A549 (cell line): ENCODE measurements at regions not wholly inside any gene's neighbourhood (a gene's known extent, or its start where the extent isn't known, plus 50 kb on each side); places are given as distances from the start of the nearest gene placed in this dataset.

ENCODE experiments used
- ATAC-seq, 2 experiments: fragments of 200-7000 bp in 1 of 2; fragments of >200 bp in 1 of 2; cut with Nextera tagmentation in 1 of 2; cut with Tn5 transposase in 1 of 2; 3 replicates each; pipeline versions ENCODE4 v1.8.0 to v1.9.1; 2018 to 2020; ENCODE audit warnings: mild to moderate bottlenecking in 1 of 2, moderate library complexity in 1 of 2
- CTCF ChIA-PET: fragments of 300-600 bp; sonication (Branson Sonifier 250); formaldehyde crosslinking; extraction: SDS; loops from one replicate; lab custom pipeline; 2021; ENCODE audit warnings: antibody characterized with exemption, inconsistent platforms; lab: Yijun Ruan, JAX
- POLR2A ChIA-PET: fragments of 350-600 bp; formaldehyde crosslinking; extraction: SDS; loops from one replicate; lab custom pipeline; 2021; ENCODE audit warnings: antibody characterized with exemption, inconsistent platforms; lab: Yijun Ruan, JAX
- DNase-seq, 2 experiments: peaks; one replicate each; pipeline versions ENCODE4 v3.0.0 to v3.0.0-alpha.2; 2011 to 2016; ENCODE audit warnings: low read depth in 1 of 2, low spot score in 1 of 2
- FAIRE-seq: peaks from 2 replicates; lab custom pipeline; 2011; peaks lifted over from hg19 to GRCh38; lab: Jason Lieb, UNC
- H3K27ac ChIP-seq, 2 experiments: fragments of >200 bp; sonication (Bioruptor Twin); formaldehyde crosslinking; 3 replicates each; pipeline ENCODE4 v1.5.1; 2016 to 2017
- H3K4me1 ChIP-seq: fragments of >200 bp; sonication (Bioruptor Twin); formaldehyde crosslinking; 3 replicates; pipeline ENCODE4 v1.6.1; 2016
- H3K4me2 ChIP-seq: fragments of >200 bp; sonication (Bioruptor Twin); formaldehyde crosslinking; 3 replicates; pipeline ENCODE4 v1.6.1; 2016
- H3K4me3 ChIP-seq: fragments of >200 bp; sonication (Bioruptor Twin); formaldehyde crosslinking; 3 replicates; pipeline ENCODE4 v1.5.1; 2016
- H3K9me3 ChIP-seq: fragments of >200 bp; sonication (Bioruptor Twin); formaldehyde crosslinking; 3 replicates; pipeline ENCODE4 v1.6.1; 2016
- BHLHE40 ChIP-seq: IDR thresholded peaks from 2 replicates; pipeline ENCODE4 v1.6.1; 2012; ENCODE audit warnings: low read depth, low read length, inconsistent platforms
- CBX2 ChIP-seq: fragments of 200-600 bp; sonication (generic); IDR thresholded peaks from 2 replicates; pipeline ENCODE4 v1.6.1; 2016; ENCODE audit warnings: low read depth, mild to moderate bottlenecking, borderline replicate concordance
- CEBPB ChIP-seq, 2 experiments: fragments of >200 bp in 1 of 2; sonication (Bioruptor Twin) in 1 of 2; formaldehyde crosslinking in 1 of 2; IDR thresholded peaks; 2 replicates each; pipeline ENCODE4 v1.6.1; 2012 to 2016
- CHD2 ChIP-seq: fragments of 150-350 bp; IDR thresholded peaks from 2 replicates; pipeline ENCODE4 v1.6.1; 2014; ENCODE audit warnings: low read length; ENCODE audit not compliant: partially characterized antibody
- CTCF ChIP-seq: fragments of >200 bp; sonication (Bioruptor Twin); formaldehyde crosslinking; IDR thresholded peaks from 3 replicates; pipeline ENCODE4 v1.5.1; 2016
- E2F6 ChIP-seq: IDR thresholded peaks from 2 replicates; pipeline ENCODE4 v1.6.1; 2012; ENCODE audit warnings: low read depth, borderline replicate concordance
- EHF ChIP-seq: fragments of 250-450 bp; sonication (Bioruptor Pico); IDR thresholded peaks from 2 replicates; pipeline ENCODE4 v1.5.0; 2020; ENCODE audit warnings: mild to moderate bottlenecking
- ESRRA ChIP-seq: fragments of 150-350 bp; IDR thresholded peaks from 2 replicates; pipeline ENCODE4 v1.6.1; 2014; ENCODE audit warnings: mild to moderate bottlenecking, low read length, borderline replicate concordance
- FOSL2 ChIP-seq, 2 experiments: fragments of 450-650 bp in 1 of 2; fragments of >200 bp in 1 of 2; sonication (Bioruptor Twin) in 1 of 2; formaldehyde crosslinking; IDR thresholded peaks; 2 replicates each; pipeline versions ENCODE4 v1.5.0 to v1.6.1; 2016 to 2020; ENCODE audit warnings: mild to moderate bottlenecking in 1 of 2, moderate library complexity in 1 of 2
- FOXS1 ChIP-seq: fragments of 250-450 bp; sonication (Bioruptor Pico); IDR thresholded peaks from 2 replicates; pipeline ENCODE4 v1.5.0; 2020; ENCODE audit warnings: mild to moderate bottlenecking, moderate library complexity
- GATA3 ChIP-seq: IDR thresholded peaks from 2 replicates; pipeline ENCODE4 v1.6.1; 2012; ENCODE audit warnings: borderline replicate concordance
- HES2 ChIP-seq: fragments of >200 bp; sonication (Bioruptor Twin); formaldehyde crosslinking; IDR thresholded peaks from 2 replicates; pipeline ENCODE4 v1.6.1; 2016
- HEYL ChIP-seq: fragments of 250-450 bp; sonication (Bioruptor Pico); IDR thresholded peaks from 2 replicates; pipeline ENCODE4 v1.8.0; 2021; ENCODE audit warnings: mild to moderate bottlenecking, moderate library complexity
- HMGXB4 ChIP-seq: fragments of 250-450 bp; sonication (Bioruptor Pico); IDR thresholded peaks from 2 replicates; pipeline ENCODE4 v1.5.0; 2021; ENCODE audit warnings: mild to moderate bottlenecking, moderate library complexity, borderline replicate concordance
- KDM5A ChIP-seq: fragments of 200-600 bp; sonication (generic); IDR thresholded peaks from 2 replicates; pipeline ENCODE4 v1.6.1; 2016; ENCODE audit warnings: antibody characterized with exemption, mild to moderate bottlenecking
- MAFK ChIP-seq: fragments of 450-650 bp; IDR thresholded peaks from 2 replicates; pipeline ENCODE4 v1.6.1; 2014; ENCODE audit not compliant: partially characterized antibody
- MAZ ChIP-seq: fragments of 150-350 bp; IDR thresholded peaks from 2 replicates; pipeline ENCODE4 v1.6.1; 2014; ENCODE audit warnings: antibody characterized with exemption, low read depth, low read length, borderline replicate concordance
- NFE2L2 ChIP-seq: fragments of 150-350 bp; conservative IDR thresholded peaks from 2 replicates; pipeline ENCODE4 v1.6.1; 2014; ENCODE audit warnings: low read length
- NPAS2 ChIP-seq: fragments of 250-450 bp; sonication (Bioruptor Pico); IDR thresholded peaks from 2 replicates; pipeline ENCODE4 v1.8.0; 2022; ENCODE audit warnings: mild to moderate bottlenecking, moderate library complexity, borderline replicate concordance
- POLR2A ChIP-seq: IDR thresholded peaks from 2 replicates; pipeline ENCODE4 v1.6.1; 2012; ENCODE audit warnings: mild to moderate bottlenecking, low read length
- POLR2AphosphoS2 ChIP-seq: conservative IDR thresholded peaks from 2 replicates; pipeline ENCODE4 v1.6.1; 2012; ENCODE audit warnings: low read length, improper control_type of control experiment, inconsistent platforms
- RAD21 ChIP-seq, 2 experiments: fragments of >200 bp in 1 of 2; sonication (Bioruptor Twin) in 1 of 2; formaldehyde crosslinking in 1 of 2; IDR thresholded peaks in 1 of 2; conservative IDR thresholded peaks in 1 of 2; 2 replicates in 1 of 2; 3 replicates in 1 of 2; pipeline ENCODE4 v1.6.1; 2012 to 2018; ENCODE audit warnings: inconsistent platforms in 1 of 2
- RCOR1 ChIP-seq: fragments of 150-350 bp; IDR thresholded peaks from 2 replicates; pipeline ENCODE4 v1.6.1; 2014; ENCODE audit warnings: antibody characterized with exemption, low read length, low read depth
- REST ChIP-seq: fragments of 200-600 bp; sonication (generic); IDR thresholded peaks from 2 replicates; pipeline ENCODE4 v1.6.1; 2016; ENCODE audit warnings: antibody characterized with exemption, mild to moderate bottlenecking, moderate library complexity
- RFX5 ChIP-seq: fragments of 450-650 bp; IDR thresholded peaks from 2 replicates; pipeline ENCODE4 v1.7.1; 2014; ENCODE audit warnings: antibody characterized with exemption, mild to moderate bottlenecking, moderate library complexity
- RNF2 ChIP-seq: fragments of 200-600 bp; sonication (generic); IDR thresholded peaks from 2 replicates; pipeline ENCODE4 v1.6.1; 2016; ENCODE audit warnings: low read depth, mild to moderate bottlenecking, antibody characterized with exemption, moderate library complexity, borderline replicate concordance
- SMC3 ChIP-seq: fragments of >200 bp; sonication (Bioruptor Twin); formaldehyde crosslinking; IDR thresholded peaks from 3 replicates; pipeline ENCODE4 v1.6.1; 2018; ENCODE audit warnings: inconsistent platforms
- SREBF2 ChIP-seq: fragments of 450-650 bp; IDR thresholded peaks from 2 replicates; pipeline ENCODE4 v1.6.1; 2014; ENCODE audit warnings: mild to moderate bottlenecking, moderate library complexity
- TFCP2L1 ChIP-seq: fragments of 250-450 bp; sonication (Bioruptor Pico); IDR thresholded peaks from 2 replicates; pipeline ENCODE4 v1.5.0; 2021; ENCODE audit warnings: mild to moderate bottlenecking
- ZFP36 ChIP-seq: fragments of 450-650 bp; IDR thresholded peaks from 2 replicates; pipeline ENCODE4 v1.6.1; 2014; ENCODE audit warnings: borderline replicate concordance; ENCODE audit not compliant: partially characterized antibody
- ZNF302 ChIP-seq: fragments of 250-450 bp; sonication (Bioruptor Pico); IDR thresholded peaks from 2 replicates; pipeline ENCODE4 v1.9.0; 2021; ENCODE audit warnings: inconsistent platforms, mild to moderate bottlenecking, moderate library complexity
- ZSCAN20 ChIP-seq: fragments of 250-450 bp; sonication (Bioruptor Pico); IDR thresholded peaks from 2 replicates; pipeline ENCODE4 v1.8.0; 2022; ENCODE audit warnings: mild to moderate bottlenecking, moderate library complexity
- WGBS: methylation state at CpG from one replicate; pipeline ENCODE4 v1.1.6; 2017; ENCODE audit errors: missing lambda C conversion rate; 5-methylcytosine and 5-hydroxymethylcytosine counted together

GRCh38 chr2:228242591-228242990 is 61.1 kb upstream of the SPHKAP start:
- 18% methylated on average over 1 of the region's 1 CpG for WGBS

GRCh38 chr2:228239907-228240561 is 58.5 kb upstream of the SPHKAP start:
- ChIA-PET POLR2A (no interaction called here), CTCF (no interaction called here)
- Histone ChIP-seq H3K9me3 (no peaks in the 10 kb centered on the region), H3K27ac (no peak overlapping the region), H3K4me3 (no peak overlapping the region), H3K4me2 (no peak overlapping the region), H3K4me1 (no peaks in the 10 kb centered on the region)
- DNase-seq (no peak), FAIRE-seq (no peak), ATAC-seq (no peak)
- no peak for TF ChIP-seq FOSL2 (IDR thresholded peaks at IDR 0.05)
- no peak for TF ChIP-seq FOSL2 (CRISPR knock-in tag; IDR thresholded peaks at IDR 0.05)
- TF ChIP-seq HES2, result no peak
- TF ChIP-seq RAD21 (conservative IDR thresholded peaks at IDR 0.05 in 1 of 2, IDR thresholded peaks at IDR 0.05 in 1 of 2), result no peak
- no peak for TF ChIP-seq MAZ
- TF ChIP-seq RNF2, result no peak
- no peak for TF ChIP-seq SREBF2
- TF ChIP-seq RCOR1, result no peak
- TF ChIP-seq MAFK, result no peak
- TF ChIP-seq REST, result no peak
- TF ChIP-seq ZFP36, result no peak
- no peak for TF ChIP-seq ESRRA
- TF ChIP-seq CBX2, result no peak
- no peak for TF ChIP-seq EHF (CRISPR knock-in tag)
- TF ChIP-seq E2F6, result no peak
- TF ChIP-seq HMGXB4, result no peak
- no peak for TF ChIP-seq KDM5A
- no peak for TF ChIP-seq ZNF302 (CRISPR knock-in tag)
- TF ChIP-seq CTCF, result no peak
- no peak for TF ChIP-seq NPAS2
- TF ChIP-seq FOXS1 (CRISPR knock-in tag), result no peak
- 14% methylated on average over 2 of the region's 2 CpGs for WGBS

More at GRCh38 chr2:228242591-228242990, 61.1 kb upstream of the SPHKAP start:
- H3K4me3 ChIP-seq, result no peak overlapping the region
- H3K4me2 ChIP-seq, result no peak overlapping the region
- TF ChIP-seq KDM5A (no peak), ESRRA (no peak), BHLHE40 (no peak), CHD2 (no peak), RFX5 (no peak), SMC3 (no peak), CEBPB (IDR thresholded peaks at IDR 0.05) (no peak), HEYL (CRISPR knock-in tag) (no peak), ZSCAN20 (no peak), FOSL2 (IDR thresholded peaks at IDR 0.05) (no peak), FOSL2 (CRISPR knock-in tag; IDR thresholded peaks at IDR 0.05) (no peak), GATA3 (no peak), MAZ (no peak), EHF (CRISPR knock-in tag) (no peak), POLR2AphosphoS2 (no peak), POLR2A (no peak), TFCP2L1 (CRISPR knock-in tag) (no peak), NFE2L2 (no peak), FOXS1 (CRISPR knock-in tag) (no peak), SREBF2 (no peak)
- ATAC-seq, result no peak
- FAIRE-seq, result no peak
- DNase-seq, result no peak
- no peaks in the 10 kb centered on the region for H3K4me1 ChIP-seq
- no peaks in the 10 kb centered on the region for H3K9me3 ChIP-seq
- ChIA-PET POLR2A (no interaction called here), CTCF (no interaction called here)
- H3K27ac ChIP-seq, result no peak overlapping the region
